Right atrium auricular region (tissue), 2 donors: ENCODE measurements at regions not wholly inside any gene's neighbourhood (a gene's known extent, or its start where the extent isn't known, plus 50 kb on each side); places are given as distances from the start of the nearest gene placed in this dataset.

Experiments
- DNase-seq: peaks from one replicate; pipeline ENCODE4 v3.0.0-alpha.2; 2019; ENCODE audit warnings: low spot score
- H3K27ac ChIP-seq, 2 donors: fragments of 200-600 bp; sonication (generic); 1 replicate in 1 of 2; 2 replicates in 1 of 2; pipeline ENCODE4 v1.5.1; 2016 to 2019
- H3K27me3 ChIP-seq, 2 donors: fragments of 200-600 bp; sonication (generic); one replicate each; pipeline versions ENCODE4 v1.5.1 to v1.6.0; 2017 to 2019
- H3K36me3 ChIP-seq: fragments of 200-600 bp; sonication (generic); one replicate; pipeline ENCODE4 v1.5.1; 2016
- H3K4me1 ChIP-seq, 2 donors: fragments of 200-600 bp; sonication (generic); one replicate each; pipeline versions ENCODE4 v1.5.1 to v1.6.0; 2017 to 2019
- H3K4me3 ChIP-seq, 2 donors: fragments of 200-600 bp; sonication (generic); 1 replicate in 1 of 2; 2 replicates in 1 of 2; pipeline ENCODE4 v1.5.1; 2017 to 2019; ENCODE audit warnings: mild to moderate bottlenecking in 1 of 2, moderate library complexity in 1 of 2
- H3K9me3 ChIP-seq, 2 donors: fragments of 200-600 bp; sonication (generic); one replicate each; pipeline ENCODE4 v1.5.1; 2019
- TF ChIP-seq, protein P1 (sequence below), 2 donors: fragments of 200-600 bp; sonication (generic); IDR thresholded peaks; one replicate each; pipeline ENCODE4 v1.5.1; 2019; ENCODE audit warnings: antibody characterized with exemption in 2 of 2

DNA sequence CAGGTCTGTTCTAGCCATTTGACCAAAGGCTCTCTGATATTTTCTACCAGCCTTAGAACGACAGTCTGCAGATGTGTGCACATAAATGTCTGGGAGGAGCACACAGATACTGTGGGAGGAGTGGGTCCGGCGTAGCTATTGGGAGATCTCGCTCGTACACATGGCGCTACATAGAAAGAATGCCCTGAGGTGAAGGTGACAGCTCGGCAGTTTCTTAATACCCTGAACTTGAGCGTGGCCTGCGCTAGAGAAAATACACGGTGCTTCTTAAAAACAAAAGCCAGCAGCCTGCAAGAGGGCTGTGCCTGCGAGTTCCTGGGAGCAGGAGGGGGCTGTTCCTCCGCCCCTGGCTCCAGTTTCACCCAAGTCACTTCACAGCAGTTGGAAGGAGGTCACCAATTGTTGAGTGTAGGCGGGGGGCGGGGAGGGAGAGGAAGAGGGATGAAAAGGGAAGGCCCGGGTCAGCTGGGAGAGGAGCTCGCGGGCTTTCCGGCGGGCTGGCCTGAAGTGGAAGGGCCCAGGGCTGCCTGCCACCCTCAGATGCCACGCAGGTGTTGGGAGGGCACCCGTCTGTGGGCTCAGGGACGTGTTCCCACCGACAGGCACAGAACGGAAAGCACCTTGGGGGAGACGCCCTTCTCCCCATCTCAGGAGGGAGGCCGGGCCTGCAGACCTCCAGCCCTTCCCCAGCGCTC, 124.7 kb upstream of the ZNF516 start:
- DNase-seq, result no peak
- TF ChIP-seq, protein P1, sequence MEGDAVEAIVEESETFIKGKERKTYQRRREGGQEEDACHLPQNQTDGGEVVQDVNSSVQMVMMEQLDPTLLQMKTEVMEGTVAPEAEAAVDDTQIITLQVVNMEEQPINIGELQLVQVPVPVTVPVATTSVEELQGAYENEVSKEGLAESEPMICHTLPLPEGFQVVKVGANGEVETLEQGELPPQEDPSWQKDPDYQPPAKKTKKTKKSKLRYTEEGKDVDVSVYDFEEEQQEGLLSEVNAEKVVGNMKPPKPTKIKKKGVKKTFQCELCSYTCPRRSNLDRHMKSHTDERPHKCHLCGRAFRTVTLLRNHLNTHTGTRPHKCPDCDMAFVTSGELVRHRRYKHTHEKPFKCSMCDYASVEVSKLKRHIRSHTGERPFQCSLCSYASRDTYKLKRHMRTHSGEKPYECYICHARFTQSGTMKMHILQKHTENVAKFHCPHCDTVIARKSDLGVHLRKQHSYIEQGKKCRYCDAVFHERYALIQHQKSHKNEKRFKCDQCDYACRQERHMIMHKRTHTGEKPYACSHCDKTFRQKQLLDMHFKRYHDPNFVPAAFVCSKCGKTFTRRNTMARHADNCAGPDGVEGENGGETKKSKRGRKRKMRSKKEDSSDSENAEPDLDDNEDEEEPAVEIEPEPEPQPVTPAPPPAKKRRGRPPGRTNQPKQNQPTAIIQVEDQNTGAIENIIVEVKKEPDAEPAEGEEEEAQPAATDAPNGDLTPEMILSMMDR (IDR thresholded peaks at IDR 0.05), result no peak

DNA sequence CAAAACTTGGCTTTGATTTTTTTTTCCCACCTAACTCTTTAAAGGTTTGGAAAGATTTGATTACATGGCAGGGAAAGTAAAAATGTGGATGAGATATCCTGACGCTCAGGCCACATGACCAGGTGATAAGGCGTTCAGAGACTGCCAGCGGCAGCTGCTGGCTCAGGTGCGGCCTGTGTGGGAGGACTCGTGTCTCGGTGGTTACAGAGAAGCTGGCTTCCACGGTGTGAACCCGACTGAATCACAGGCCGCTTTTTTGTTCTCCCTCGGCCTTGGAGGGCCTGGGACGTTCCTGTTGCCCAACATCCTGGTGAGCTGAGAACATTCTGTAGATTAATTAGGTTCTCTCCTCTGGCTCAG, 124.2 kb upstream of the ZNF516 start:
- Histone ChIP-seq H3K9me3 (no peaks in the 10 kb centered on the region), H3K27ac (peak overlapping the region in 1 of 2 donors; percentile 54), H3K36me3 (no peaks in the 10 kb centered on the region), H3K27me3 (no peaks in the 10 kb centered on the region), H3K4me3 (no peak overlapping the region), H3K4me1 (peaks cover 0 to 28% of the 10 kb centered on the region in 2 donors)
- DNase-seq, result peak; percentile 66
- TF ChIP-seq, protein P1 (IDR thresholded peaks at IDR 0.05), result no peak

More for the DNA sequence above, 124.7 kb upstream of the ZNF516 start:
- Histone ChIP-seq H3K36me3 (no peaks in the 10 kb centered on the region), H3K4me3 (peak overlapping the region; percentile 10 to 46), H3K27ac (peak overlapping the region; percentile 46 to 54), H3K9me3 (no peaks in the 10 kb centered on the region), H3K4me1 (peaks cover 0 to 28% of the 10 kb centered on the region in 2 donors), H3K27me3 (no peaks in the 10 kb centered on the region)

DNA sequence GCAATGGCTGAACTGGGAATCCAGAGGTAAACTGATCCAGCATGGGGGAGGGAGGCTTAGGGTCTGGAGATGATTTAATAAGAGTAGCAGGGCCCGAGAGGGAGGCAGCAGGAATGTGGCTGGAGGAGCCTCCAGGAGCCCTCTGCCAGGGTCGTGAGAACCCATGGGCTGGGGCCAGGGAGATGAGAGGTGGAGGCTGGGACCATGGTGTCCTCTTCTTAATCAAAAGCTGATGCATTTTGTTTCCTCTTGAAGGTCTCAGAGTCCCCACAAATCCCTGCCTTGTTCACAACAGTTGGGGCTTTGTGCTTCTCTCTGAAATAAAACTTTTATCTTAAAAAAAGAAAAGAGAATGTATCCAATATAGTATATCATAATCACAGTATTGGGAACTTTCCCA, 123.7 kb upstream of the ZNF516 start:
- Histone ChIP-seq H3K9me3 (no peaks in the 10 kb centered on the region), H3K36me3 (no peaks in the 10 kb centered on the region), H3K4me3 (no peak overlapping the region), H3K27me3 (no peaks in the 10 kb centered on the region), H3K4me1 (peaks cover 0 to 28% of the 10 kb centered on the region in 2 donors), H3K27ac (peak overlapping the region in 1 of 2 donors; percentile 54)
- no peak for DNase-seq
- TF ChIP-seq, protein P1 (IDR thresholded peaks at IDR 0.05), result no peak

DNA sequence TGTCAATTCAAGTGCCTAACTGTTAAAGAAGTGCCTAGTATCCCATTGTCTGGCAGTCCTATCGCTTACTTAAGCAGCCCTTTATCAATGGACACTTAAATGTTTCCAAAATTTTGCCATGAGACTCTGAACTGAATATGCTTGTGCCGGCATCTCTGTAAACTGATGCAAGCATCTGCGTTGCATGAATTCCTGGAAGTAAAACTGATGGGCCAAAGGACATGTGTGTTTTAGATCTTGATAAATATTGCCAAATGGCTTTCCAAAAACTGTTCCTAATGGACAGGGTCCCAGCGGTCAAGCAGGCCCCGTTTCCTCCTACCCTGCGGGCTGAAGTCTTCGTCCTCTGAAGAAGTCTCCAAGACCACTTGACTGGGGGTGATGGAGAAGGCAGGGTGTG, 121.3 kb upstream of the ZNF516 start:
- Histone ChIP-seq H3K9me3 (no peaks in the 10 kb centered on the region), H3K27me3 (no peaks in the 10 kb centered on the region), H3K36me3 (no peaks in the 10 kb centered on the region), H3K4me1 (peaks cover 0 to 22% of the 10 kb centered on the region in 2 donors), H3K4me3 (no peak overlapping the region), H3K27ac (no peak overlapping the region)
- DNase-seq, result no peak
- TF ChIP-seq, protein P1 (IDR thresholded peaks at IDR 0.05), result no peak

DNA sequence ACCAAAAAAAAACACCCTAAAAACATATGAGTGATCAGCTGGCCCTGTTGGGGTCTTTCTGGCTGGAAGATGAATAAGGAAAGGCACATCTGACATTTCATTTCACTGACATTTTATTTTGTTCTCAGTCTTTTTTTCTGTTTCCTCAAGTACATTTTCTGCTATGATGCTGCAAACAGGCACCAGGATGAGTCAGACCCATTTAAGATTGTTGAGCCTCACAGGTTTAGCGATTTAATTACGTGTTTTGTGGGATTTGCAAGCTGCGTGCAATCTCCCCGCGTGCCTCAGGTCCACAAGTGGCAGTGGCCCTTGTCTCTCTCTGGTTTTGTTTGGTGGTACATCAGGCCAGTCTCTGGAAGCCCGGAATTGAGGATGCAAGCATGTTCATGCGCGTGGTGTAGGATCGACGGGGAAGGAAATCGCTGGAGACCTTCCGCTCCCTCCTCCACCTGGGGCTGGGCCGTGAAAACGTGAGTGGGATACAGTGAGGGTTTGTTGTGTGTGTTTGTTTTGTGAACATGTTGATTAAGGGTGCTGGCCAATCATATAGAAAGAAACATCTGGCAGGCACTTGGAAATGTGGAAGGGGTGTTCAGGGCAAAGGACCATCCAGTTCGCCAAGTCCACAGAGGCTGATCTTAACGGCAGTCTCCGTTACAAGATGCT, 120.2 kb upstream of the ZNF516 start:
- H3K27ac ChIP-seq, result no peak overlapping the region
- H3K27me3 ChIP-seq, result no peaks in the 10 kb centered on the region
- no peaks in the 10 kb centered on the region for H3K36me3 ChIP-seq
- H3K9me3 ChIP-seq, result no peaks in the 10 kb centered on the region
- H3K4me3 ChIP-seq, result no peak overlapping the region
- peaks cover 0 to 13% of the 10 kb centered on the region in 2 donors for H3K4me1 ChIP-seq
- DNase-seq, result no peak
- TF ChIP-seq, protein P1 (IDR thresholded peaks at IDR 0.05), result no peak
